ENCODE measurements at regions not wholly inside any gene's neighbourhood (a gene's known extent, or its start where the extent isn't known, plus 50 kb on each side); places are given as distances from the start of the nearest gene placed in this dataset.

DNA sequence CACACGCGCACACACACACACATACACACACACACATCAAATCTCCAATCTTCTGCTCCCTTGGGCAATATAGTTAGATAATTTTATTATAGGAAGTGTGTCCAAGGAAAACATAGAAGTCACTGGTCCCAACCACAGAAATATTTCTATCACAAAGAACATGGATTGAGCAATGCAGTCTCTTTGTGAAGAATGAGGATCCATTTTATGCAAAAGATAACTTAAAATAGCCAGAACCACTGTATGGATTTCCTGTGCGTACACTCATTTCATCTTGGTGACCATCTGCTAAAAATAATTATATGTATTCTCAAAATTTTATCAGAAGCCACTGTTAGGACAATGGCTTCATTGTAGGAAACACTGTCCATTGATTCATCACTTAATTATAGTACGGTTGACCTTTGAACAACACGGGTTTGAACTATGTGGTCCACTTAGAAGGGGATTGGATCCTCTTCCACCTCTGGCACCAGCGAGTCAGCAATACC lies 169.6 kb upstream of the MXRA5 start:
- TF ChIP-seq, protein P1, sequence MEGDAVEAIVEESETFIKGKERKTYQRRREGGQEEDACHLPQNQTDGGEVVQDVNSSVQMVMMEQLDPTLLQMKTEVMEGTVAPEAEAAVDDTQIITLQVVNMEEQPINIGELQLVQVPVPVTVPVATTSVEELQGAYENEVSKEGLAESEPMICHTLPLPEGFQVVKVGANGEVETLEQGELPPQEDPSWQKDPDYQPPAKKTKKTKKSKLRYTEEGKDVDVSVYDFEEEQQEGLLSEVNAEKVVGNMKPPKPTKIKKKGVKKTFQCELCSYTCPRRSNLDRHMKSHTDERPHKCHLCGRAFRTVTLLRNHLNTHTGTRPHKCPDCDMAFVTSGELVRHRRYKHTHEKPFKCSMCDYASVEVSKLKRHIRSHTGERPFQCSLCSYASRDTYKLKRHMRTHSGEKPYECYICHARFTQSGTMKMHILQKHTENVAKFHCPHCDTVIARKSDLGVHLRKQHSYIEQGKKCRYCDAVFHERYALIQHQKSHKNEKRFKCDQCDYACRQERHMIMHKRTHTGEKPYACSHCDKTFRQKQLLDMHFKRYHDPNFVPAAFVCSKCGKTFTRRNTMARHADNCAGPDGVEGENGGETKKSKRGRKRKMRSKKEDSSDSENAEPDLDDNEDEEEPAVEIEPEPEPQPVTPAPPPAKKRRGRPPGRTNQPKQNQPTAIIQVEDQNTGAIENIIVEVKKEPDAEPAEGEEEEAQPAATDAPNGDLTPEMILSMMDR (IDR thresholded peaks at IDR 0.05), result no peak
- no peak for TF ChIP-seq POLR2A (IDR thresholded peaks at IDR 0.05)
